22Rv1 (cell line): ENCODE measurements at regions not wholly inside any gene's neighbourhood (a gene's known extent, or its start where the extent isn't known, plus 50 kb on each side); places are given as distances from the start of the nearest gene placed in this dataset.

Source experiments
- H3K27ac ChIP-seq: fragments of 450-650 bp; 2 replicates; pipeline ENCODE4 v1.5.1; 2017
- ZFX ChIP-seq: fragments of 450-650 bp; IDR thresholded peaks from 2 replicates; pipeline ENCODE4 v1.6.1; 2017; ENCODE audit warnings: antibody characterized with exemption, borderline replicate concordance
- TF ChIP-seq, protein P1 (sequence below): fragments of 450-650 bp; IDR thresholded peaks from 2 replicates; pipeline ENCODE4 v1.5.1; 2017; ENCODE audit warnings: mild to moderate bottlenecking

DNA sequence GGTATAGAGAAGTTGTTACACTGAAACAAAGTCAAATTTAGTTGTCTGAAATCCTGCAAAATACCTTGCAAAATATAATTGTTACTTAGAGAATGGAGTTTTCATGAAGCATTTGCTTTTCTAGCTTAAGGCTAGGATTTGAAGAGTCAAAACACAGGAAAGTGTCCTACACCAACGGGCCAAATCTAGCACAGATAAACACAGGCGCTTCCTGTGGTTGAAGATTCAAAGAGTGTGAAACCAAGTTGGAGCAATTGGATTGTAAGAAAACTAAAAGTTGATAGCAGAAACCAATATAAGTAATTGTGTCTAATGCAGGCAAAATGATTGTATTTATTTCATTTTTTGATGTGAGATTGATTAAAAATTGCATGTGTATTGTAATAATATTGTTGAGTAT is 2002.5 kb upstream of the TENM3 start:
- H3K27ac ChIP-seq: no peak overlapping the region
- no peak for TF ChIP-seq ZFX
- TF ChIP-seq, protein P1, sequence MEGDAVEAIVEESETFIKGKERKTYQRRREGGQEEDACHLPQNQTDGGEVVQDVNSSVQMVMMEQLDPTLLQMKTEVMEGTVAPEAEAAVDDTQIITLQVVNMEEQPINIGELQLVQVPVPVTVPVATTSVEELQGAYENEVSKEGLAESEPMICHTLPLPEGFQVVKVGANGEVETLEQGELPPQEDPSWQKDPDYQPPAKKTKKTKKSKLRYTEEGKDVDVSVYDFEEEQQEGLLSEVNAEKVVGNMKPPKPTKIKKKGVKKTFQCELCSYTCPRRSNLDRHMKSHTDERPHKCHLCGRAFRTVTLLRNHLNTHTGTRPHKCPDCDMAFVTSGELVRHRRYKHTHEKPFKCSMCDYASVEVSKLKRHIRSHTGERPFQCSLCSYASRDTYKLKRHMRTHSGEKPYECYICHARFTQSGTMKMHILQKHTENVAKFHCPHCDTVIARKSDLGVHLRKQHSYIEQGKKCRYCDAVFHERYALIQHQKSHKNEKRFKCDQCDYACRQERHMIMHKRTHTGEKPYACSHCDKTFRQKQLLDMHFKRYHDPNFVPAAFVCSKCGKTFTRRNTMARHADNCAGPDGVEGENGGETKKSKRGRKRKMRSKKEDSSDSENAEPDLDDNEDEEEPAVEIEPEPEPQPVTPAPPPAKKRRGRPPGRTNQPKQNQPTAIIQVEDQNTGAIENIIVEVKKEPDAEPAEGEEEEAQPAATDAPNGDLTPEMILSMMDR: no peak

DNA sequence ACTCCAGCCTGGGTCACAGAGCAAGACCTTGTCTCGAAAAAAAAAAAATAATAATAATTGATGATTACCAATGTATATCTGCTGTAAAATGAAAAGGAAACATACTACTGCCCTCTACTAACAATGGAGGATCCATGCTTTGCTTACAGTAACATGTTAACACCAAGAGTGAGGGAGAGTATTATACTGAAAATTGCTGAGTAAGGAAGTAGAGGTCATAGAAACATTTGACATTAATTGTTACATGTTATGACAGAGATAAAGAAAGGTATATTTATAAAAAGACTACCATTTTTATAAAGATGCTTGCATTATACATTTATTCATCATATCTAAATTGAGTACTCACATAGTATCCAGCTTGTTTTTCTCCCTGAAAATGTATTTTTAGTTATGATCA is 1989.8 kb upstream of the TENM3 start:
- TF ChIP-seq, protein P1: no peak
- no peak for TF ChIP-seq ZFX
- no peak overlapping the region for H3K27ac ChIP-seq

DNA sequence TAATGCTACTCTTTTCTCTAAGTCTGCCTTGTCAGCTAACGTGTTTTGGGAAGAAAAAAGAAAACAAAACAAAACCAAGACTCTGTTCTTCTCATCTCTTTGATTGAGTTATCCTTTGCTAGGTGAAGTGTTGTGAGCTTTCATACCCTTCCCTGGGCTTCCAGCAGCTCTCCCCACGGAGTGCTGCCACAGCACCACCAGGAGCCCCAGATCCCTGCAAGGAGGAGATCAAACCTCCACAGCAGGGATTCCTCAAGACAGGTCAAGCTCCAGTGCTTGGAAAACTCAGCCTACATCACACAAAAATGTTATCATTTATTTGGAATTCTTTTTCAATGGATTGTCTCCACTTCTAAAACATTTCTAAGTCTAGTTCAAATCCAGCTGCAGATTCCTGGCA is 1981.9 kb upstream of the TENM3 start:
- TF ChIP-seq ZFX: no peak
- TF ChIP-seq, protein P1: no peak
- no peak overlapping the region for H3K27ac ChIP-seq

DNA sequence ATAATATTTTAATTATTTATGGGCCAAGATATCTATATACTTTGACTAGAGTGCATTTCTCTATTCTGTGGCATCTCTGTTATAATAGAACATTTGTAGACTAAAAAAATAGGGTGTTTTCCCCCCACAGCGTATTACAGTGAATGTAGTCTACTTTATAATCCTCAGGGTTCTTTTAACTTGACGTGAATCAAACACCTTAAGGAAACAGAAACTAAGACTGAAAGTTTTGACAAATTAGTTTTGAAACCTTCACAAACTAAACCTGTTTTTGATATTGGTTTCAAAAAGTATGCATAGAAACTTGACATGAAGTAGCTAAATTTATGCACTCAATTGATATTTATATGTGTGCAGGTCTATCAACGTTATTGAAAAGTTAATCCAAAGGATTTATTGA is 1963.1 kb upstream of the TENM3 start:
- no peak overlapping the region for H3K27ac ChIP-seq
- TF ChIP-seq, protein P1: no peak
- no peak for TF ChIP-seq ZFX

DNA sequence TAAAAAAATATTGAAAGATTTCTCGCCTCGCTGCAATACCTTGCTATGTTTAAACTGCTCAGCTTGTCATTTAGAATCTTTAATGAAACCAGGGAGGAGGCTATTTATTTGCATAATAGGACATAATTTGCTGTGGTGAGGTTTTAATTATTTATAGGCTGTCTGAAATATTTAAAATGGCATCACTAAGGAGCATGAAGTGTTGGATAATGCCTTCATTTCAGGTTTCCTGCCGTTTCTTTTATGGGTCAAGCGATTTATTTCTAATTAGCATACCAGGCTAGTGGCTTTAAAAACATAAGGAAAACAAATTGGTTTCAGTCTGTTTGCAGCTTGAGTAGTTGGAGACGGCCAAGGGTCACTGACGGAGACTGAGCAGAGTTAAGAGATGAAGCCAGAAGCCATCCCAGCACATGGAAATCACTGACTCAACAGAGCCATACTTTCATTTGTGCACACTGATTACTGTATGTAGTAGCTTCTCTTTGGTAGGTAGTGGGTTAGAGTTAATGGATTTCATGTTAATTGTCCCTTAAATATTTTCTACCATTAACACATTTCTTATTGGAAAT is 1962.4 kb upstream of the TENM3 start:
- TF ChIP-seq, protein P1: no peak
- TF ChIP-seq ZFX: no peak
- no peak overlapping the region for H3K27ac ChIP-seq

DNA sequence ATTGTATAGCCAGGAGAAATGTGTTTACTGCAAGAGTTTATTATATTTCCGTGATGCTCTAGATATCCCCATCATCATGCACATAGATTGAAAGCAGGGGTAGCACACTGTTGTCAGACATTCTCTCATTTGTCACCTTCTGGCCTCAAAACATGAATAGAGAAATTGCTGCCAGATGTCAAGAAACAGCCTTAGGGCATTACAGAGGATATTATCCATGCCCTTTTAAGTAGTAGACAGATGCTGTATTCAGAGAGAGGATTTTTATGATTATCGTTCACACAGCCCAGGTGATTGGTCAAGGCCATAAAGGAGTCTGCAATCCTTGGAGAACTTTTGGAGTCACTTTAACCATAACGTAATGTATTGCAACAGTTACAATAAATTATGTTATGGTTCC is 1961.5 kb upstream of the TENM3 start:
- H3K27ac ChIP-seq: no peak overlapping the region
- TF ChIP-seq ZFX: no peak
- TF ChIP-seq, protein P1: no peak

DNA sequence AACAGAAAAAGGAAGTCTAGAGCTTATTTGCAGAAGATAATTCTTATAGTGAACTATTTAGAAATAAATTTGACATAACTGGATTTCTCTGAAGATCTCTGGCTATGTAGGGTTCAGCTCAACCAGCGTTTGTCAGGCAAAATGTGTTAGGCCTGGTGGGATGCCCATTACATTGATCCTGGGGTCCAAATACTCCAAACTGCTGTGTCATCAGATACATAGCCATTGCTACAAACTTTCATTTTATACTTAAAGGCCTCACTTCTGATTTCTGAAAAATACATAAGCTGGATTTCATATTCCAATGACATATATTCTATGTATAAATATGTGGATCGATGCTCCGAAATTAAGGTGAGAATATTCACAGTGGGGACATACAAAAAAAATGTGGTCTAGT is 1958.9 kb upstream of the TENM3 start:
- TF ChIP-seq, protein P1: no peak
- no peak overlapping the region for H3K27ac ChIP-seq
